GM12872 (cell line): ENCODE measurements at regions not wholly inside any gene's neighbourhood (a gene's known extent, or its start where the extent isn't known, plus 50 kb on each side); places are given as distances from the start of the nearest gene placed in this dataset.

Experiments used
- TF ChIP-seq, protein P1 (sequence below): IDR thresholded peaks from 3 replicates; pipeline ENCODE4 v1.5.1; 2011; ENCODE audit warnings: low read depth, mild to moderate bottlenecking, low read length, moderate library complexity; ENCODE audit not compliant: insufficient read depth

DNA sequence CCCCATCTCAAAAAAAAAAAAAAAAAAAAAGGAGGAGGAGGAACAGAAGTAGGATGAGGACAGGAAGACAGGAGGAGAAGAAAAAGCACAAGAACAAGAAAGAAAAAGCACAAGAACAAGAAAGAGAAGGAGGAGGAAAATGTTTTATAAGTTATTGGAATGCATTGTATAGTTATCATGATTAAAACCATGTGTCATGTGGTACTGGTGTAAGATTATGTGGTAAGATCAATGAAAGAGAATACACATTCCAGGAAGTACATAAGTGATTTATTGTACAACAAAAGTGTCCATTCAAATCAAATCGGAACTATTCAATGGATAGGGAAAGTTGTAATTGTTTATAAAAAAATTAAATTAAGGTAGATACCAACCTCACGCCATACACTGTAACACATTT lies 167.7 kb downstream of the MZT1 start:
- TF ChIP-seq, protein P1, sequence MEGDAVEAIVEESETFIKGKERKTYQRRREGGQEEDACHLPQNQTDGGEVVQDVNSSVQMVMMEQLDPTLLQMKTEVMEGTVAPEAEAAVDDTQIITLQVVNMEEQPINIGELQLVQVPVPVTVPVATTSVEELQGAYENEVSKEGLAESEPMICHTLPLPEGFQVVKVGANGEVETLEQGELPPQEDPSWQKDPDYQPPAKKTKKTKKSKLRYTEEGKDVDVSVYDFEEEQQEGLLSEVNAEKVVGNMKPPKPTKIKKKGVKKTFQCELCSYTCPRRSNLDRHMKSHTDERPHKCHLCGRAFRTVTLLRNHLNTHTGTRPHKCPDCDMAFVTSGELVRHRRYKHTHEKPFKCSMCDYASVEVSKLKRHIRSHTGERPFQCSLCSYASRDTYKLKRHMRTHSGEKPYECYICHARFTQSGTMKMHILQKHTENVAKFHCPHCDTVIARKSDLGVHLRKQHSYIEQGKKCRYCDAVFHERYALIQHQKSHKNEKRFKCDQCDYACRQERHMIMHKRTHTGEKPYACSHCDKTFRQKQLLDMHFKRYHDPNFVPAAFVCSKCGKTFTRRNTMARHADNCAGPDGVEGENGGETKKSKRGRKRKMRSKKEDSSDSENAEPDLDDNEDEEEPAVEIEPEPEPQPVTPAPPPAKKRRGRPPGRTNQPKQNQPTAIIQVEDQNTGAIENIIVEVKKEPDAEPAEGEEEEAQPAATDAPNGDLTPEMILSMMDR: no peak

DNA sequence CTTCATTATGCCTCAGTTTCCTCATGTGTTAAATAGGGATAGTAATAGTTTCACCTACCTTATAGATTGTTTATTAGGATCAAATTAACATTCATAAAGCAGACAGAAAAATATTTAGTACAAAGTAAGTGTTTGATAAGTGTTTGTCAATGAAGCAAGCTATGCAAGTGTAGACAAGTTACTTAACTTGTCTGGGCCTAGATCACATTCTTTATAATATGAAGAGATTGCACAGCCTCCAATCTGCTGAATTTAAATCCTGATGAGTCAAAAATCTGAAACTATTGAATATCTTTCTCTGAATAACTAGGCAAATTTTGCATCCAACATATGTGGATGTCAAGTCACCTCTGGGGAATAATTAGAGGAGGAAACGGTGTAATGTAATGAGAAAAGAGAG lies 170.5 kb downstream of the MZT1 start:
- TF ChIP-seq, protein P1: no peak

DNA sequence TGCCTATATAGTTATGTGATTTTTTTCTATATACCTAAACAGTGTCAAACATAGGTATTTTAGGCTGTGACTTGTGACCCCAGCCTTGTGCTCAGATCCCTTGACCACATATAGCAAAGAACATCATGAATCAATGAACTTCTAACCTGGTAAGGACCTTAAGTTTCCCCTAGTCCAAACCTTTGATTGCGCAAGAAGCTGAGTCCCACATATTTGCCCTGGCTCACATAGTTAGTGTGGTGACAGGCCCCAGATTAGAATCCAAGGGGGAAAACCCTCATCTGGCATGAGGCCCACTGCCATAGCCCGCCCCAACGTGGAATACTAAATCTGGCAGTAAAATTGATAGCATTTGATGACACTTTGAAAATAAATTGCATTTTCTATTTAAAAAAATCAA lies 171.8 kb downstream of the MZT1 start:
- TF ChIP-seq, protein P1: no peak

DNA sequence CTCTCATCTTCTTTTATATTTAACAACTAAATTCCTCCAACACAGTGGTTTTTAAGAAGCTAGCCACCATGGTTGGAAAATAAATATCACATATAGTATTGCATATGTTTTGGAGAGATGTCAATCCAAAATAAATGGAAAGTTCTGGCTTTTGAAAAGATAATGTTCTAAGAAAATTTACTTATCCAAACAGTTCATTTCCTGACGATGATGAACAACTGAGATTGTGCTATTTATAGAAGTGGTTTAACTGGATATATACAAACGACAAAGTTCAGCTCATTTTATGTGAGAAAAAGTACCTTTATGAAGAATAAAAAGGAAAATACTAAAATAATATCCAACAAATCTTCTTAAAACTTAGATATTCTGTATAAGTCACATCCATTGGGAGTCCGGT lies 174.7 kb downstream of the MZT1 start:
- TF ChIP-seq, protein P1: no peak

DNA sequence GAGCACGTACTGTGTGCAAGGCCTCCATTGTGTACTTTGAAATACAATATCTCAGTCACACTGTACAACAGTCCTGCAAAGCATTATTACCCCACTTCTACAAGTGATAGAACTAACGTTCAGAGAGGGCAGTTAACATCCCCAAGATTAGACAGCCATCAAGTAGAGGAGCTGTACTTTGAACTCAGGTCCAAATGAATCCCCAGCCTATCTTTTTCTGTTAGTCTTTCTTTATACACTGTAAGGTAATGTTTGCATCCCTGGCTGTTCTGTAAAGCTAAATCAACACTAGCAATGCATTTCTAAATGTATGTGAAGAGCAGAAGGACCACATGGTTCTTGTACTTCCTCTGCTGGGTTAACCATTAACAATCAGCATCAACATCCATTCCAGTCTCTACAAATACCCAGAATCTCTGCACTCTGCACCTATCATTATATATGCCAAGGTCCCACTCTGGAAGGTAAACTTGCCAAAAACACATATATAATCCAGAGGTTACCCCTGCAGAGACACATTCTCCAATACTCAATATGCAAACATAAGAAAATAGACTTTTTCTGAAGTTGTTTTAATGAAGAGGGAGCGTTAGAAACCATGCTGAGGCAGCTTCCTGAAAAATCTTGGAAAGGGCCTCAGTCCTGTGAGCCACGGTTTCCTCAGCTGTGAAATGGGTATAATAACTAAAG lies 182.3 kb downstream of the MZT1 start:
- TF ChIP-seq, protein P1: no peak

DNA sequence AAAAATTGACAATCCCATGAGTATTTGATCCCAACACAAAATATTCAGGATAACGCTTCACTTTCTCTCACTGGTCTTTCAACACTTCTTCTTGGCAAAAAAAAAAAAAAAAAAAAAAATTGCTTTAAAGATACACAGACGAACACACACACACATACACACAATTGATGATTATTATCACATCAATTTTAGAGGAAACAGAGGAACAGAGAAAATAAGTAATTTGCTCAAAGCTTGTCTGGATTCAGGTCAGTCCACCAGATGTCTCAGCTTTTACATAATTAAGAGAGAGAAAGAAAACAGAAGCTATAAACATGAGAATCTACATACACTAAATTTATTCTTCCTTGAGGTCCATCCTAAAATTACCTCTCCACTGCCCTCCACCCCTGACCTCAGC lies 183.4 kb downstream of the MZT1 start:
- TF ChIP-seq, protein P1: no peak

DNA sequence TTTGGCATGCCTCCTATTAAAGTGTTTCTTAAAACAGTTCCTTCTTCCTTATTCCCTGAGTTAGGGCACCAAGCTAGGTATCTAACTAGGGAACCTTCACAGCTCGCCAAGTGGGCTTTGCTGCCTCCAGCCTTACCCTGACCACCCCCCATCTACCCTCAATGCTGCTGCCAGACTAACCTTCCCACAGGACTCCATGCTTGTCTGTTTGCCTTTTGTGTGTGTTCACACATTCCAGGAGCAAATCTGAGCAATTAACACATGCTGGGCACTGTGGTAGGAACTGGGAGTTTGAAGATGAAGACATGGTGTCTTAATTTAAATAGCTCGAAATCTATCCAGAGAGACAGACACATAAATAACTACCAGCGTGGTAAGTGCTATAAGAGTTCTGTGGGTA lies 185.2 kb downstream of the MZT1 start:
- TF ChIP-seq, protein P1: no peak

DNA sequence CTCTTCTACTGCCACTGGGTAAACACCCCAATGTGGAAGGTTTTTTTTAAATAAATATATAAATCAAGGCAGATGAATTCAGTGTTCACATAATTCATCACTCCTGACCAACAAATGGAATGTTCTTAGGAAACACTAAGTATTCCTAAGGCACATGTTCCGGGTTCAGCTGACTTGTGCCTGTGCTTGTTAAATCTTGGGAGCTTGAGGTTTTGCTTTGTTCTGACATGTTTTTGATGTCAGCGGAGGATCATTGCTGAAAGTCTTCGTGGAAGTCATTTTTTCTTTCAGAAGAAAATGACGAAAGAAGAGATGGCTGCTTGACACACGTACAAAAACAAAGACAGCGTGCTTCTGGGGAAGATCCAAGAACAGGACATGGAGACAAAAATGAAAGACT lies 185.8 kb downstream of the MZT1 start:
- TF ChIP-seq, protein P1: no peak
